Motor neuron (in vitro differentiated cells): ENCODE measurements at regions not wholly inside any gene's neighbourhood (a gene's known extent, or its start where the extent isn't known, plus 50 kb on each side); places are given as distances from the start of the nearest gene placed in this dataset.

ENCODE experiments used
- ATAC-seq, 8 experiments: fragments of 200-7000 bp; cut with Tn5 transposase; replicated peaks in 6 of 8; 2 replicates each; pipeline ENCODE4 v1.8.0; 2021; ENCODE audit warnings: mild to moderate bottlenecking in 8 of 8, moderate library complexity in 8 of 8
- H3K27ac ChIP-seq, 2 donors: fragments of 250-450 bp; sonication (Bioruptor Pico); 2 replicates each; pipeline ENCODE4 v1.9.0; 2021; ENCODE audit warnings: antibody characterized with exemption in 2 of 2, mild to moderate bottlenecking in 2 of 2, moderate library complexity in 1 of 2
- H3K4me1 ChIP-seq, 2 donors: fragments of 250-450 bp; sonication (Bioruptor Pico); replicated peaks in 1 of 2; 2 replicates each; pipeline ENCODE4 v1.6.1; 2021; ENCODE audit warnings: antibody characterized with exemption in 2 of 2, mild to moderate bottlenecking in 2 of 2, moderate library complexity in 1 of 2
- H3K4me3 ChIP-seq, 5 donors: fragments of 250-450 bp; sonication (Bioruptor Pico); 2 replicates each; pipeline ENCODE4 v1.9.0; 2021; ENCODE audit warnings: antibody characterized with exemption in 5 of 5, mild to moderate bottlenecking in 5 of 5, moderate library complexity in 4 of 5
- WGBS, 10 experiments: fragments of 450-650 bp; shearing (Covaris generic); methylation state at CpG; one replicate each; pipeline ENCODE4 v1.0.0; 2022; 5-methylcytosine and 5-hydroxymethylcytosine counted together
- in situ Hi-C, 9 experiments: fragments of 400-800 bp; cut with MboI; loops; one replicate each; pipeline ENCODE4 v1.15.0; 2021; ENCODE audit warnings: low sequenced_read_pairs in 9 of 9, low pct_unique_long_range_greater_than_20kb in 2 of 9; ENCODE audit not compliant: unreplicated experiment in 9 of 9

DNA sequence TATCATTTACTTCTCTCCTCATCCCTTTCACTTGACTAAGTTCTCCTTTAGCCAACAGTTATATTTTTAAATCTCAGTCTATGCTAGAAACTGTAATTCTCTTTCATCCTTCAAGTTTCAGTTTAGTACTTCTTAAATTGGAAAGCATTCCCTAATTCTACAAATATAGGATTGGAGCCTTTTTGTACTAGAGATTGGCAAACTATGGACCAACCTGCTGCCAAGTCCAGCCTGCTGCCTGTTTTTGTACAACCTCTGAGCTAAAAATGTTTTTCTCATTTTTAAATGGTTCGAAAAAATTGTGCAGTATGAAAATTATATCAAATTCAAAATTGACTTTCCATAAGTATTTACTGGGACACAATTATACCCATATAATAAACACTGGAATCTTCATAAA lies 1381.5 kb upstream of the SPRY2 start:
- 0 to 100% (median 80%) methylated on average over 1 of the region's 1 CpG; no CpG with 5 or more reads in 2 of the 10 experiments for WGBS, 10 experiments
- H3K27ac ChIP-seq: no peak overlapping the region
- ATAC-seq: no peak
- in situ Hi-C loops: no loop called here
- H3K4me1 ChIP-seq: peaks cover 9 to 14% of the 10 kb centered on the region in 2 donors
- no peak overlapping the region for H3K4me3 ChIP-seq

DNA sequence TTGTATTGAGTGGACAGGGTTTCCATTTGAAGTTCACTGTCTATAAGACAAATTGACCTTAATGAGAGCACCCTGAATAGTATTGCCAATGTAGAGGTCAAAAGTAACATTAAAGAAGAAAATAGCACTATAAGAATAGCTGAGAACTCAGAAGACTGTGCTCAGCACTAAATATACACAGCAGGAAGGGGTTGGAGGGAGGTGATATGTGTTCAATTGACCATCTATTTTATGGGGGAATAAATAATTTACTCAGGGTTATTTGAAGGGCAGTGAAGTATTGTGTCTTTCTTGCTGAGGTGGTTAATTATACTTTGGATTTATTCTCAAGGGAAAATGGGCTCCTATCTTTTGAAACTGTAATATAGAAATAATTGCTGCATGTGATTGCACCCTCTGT lies 1380.5 kb upstream of the SPRY2 start:
- peak in 3 of 8 experiments; percentile 42 to 85 (median 58) for ATAC-seq
- Histone ChIP-seq H3K4me1 (peaks cover 9 to 18% of the 10 kb centered on the region in 2 donors), H3K27ac (no peak overlapping the region), H3K4me3 (no peak overlapping the region)
- in situ Hi-C loops: no loop called here

DNA sequence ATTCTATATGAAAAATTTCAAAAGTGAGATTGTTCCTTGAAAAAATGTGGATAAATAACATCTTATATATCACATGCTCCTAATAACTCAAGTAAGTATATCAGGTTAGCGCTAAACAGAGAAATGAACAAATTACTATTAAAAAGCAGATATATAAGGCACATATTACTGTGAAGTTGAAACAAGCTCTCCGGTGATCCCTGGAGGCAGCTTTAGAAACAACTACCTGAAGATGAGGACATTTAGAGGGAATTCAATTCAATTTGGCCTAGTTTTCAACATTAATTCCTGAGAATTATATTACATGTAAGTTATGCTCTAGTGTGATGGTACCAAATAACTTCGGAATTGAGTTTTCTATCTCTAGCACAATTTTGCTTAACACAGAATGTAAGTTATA lies 1373.6 kb upstream of the SPRY2 start:
- no peak for ATAC-seq
- Histone ChIP-seq H3K4me1 (peaks cover 0 to 11% of the 10 kb centered on the region in 2 donors), H3K27ac (no peak overlapping the region), H3K4me3 (no peak overlapping the region)
- WGBS, 10 experiments: 13 to 100% (median 89%) methylated on average over 1 to 3 of the region's 3 CpGs
- in situ Hi-C loops: no loop called here

DNA sequence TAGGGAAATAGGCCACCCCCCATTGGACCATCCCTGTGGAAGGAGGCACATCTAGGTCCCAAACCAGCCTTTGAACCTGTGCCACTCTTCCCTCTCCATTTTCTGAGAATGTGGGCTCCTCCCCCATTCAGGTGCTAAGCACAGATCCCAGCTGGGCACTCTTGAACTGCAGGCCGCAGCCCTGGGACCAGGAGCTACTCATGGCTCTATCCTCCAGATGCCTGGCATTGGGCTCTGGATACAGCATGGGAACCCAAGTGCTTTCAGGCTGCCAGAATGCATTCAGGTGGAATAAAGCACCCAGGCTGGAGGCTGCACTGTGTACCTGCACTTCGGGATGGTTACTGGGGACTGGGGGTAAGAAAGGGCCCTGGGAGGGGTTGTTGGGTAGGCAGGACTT lies 1372.3 kb upstream of the SPRY2 start:
- in situ Hi-C loops: no loop called here
- 0 to 100% (median 46%) methylated on average over 1 of the region's 2 CpGs; no CpG with 5 or more reads in 6 of the 10 experiments for WGBS, 10 experiments
- ATAC-seq: no peak
- Histone ChIP-seq H3K27ac (no peak overlapping the region), H3K4me3 (no peak overlapping the region), H3K4me1 (peaks cover 0 to 11% of the 10 kb centered on the region in 2 donors)

DNA sequence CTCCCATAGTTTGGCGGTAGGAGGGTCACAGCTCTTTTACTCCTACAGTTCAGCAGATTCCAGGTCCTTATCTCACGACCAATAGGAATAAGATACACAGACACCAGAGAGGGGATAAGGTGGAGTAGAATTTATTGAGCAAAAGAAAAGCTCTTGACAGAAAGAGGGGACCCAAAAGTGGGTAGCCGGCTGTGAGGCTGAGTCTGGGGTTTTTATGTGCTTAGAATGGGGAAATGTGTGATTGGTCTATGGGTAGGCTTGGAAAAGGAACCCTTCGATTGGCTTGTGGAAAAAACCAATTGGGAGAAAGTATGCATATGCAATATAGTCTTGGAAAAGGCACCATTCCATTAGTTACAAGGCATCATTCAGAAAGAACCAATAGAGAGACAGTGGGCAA lies 1356.9 kb upstream of the SPRY2 start:
- no peak for ATAC-seq
- 0 to 100% (median 48%) methylated on average over 1 to 4 of the region's 4 CpGs; no CpG with 5 or more reads in 2 of the 10 experiments for WGBS, 10 experiments
- Histone ChIP-seq H3K4me3 (no peak overlapping the region), H3K27ac (no peak overlapping the region), H3K4me1 (no peaks in the 10 kb centered on the region)
- in situ Hi-C loops: no loop called here

DNA sequence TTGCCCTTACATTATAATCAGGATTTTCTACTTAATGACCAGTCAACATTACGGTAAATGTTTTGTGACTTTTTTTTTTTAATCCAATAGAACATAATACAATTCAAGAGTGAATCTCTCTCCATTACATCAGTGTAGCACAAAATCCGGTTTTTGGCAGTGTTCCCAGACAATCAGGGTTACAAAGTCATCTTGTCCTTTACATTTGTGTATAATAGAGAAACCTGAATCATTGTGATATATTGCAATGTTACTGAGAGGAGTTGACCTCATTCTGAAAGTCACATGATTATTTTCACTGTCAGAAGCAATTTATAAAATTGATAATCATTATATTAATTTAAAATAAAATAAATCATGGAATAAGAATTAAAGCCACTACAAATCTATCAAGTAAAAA lies 1346.0 kb upstream of the SPRY2 start:
- in situ Hi-C loops: no loop called here
- Histone ChIP-seq H3K4me3 (no peak overlapping the region), H3K4me1 (peaks cover 6 to 8% of the 10 kb centered on the region in 2 donors), H3K27ac (no peak overlapping the region)
- 0 to 83% (median 56%) methylated on average over 1 to 2 of the region's 2 CpGs; no CpG with 5 or more reads in 1 of the 10 experiments for WGBS, 10 experiments
- peak in 5 of 8 experiments; percentile 94 to 100 (median 99) for ATAC-seq

DNA sequence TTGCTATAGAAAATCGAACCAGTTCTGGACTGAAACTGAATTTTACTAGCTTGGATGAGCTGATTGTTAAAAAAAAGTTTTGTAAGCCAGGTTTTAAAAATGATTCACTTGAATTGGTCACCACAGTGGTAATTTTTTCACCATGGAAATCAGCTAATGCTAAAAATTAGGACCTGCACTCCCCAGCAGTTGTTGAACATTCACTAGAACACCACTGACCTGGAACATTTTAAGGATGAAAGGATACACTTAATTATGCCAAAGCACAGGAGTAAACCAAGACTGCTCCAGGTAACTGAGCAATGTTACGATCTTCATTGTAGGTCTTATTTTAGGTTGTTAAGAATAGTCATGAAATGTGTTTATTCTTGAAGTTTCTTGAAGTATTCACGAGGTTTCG lies 1342.6 kb upstream of the SPRY2 start:
- in situ Hi-C loops: no loop called here
- ATAC-seq: no peak
- WGBS, 10 experiments: 6 to 85% (median 72%) methylated on average over 2 to 4 of the region's 4 CpGs

DNA sequence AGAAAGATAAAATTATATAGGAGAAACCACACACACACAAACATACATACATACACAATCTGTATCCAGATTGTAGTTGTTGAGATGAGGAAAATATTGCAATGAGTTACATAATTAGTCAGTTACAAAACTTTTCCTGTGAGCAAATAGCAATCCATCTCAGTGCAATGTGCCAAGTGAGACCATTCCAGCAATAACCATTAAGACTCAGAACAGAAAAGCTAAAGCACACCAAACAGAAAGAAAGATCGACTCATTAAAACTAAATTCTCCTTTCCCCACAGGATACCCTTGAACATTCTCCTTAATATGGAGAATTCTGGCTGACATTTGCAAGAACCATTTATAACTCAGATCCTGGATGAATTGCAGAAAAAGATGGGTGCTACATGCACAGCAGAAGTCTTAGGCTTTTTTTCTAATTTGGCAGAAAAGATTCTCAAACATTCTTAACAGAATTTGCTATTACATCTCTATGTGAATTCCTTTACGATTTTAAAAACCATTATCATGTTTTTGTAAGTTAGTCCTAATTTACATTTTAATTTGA lies 1341.2 kb upstream of the SPRY2 start:
- ATAC-seq: no peak
- H3K4me1 ChIP-seq: peaks cover 6 to 8% of the 10 kb centered on the region in 2 donors
- no peak overlapping the region for H3K4me3 ChIP-seq
- WGBS, 10 experiments: 5 to 88% (median 70%) methylated on average over 1 to 2 of the region's 2 CpGs; no CpG with 5 or more reads in 2 of the 10 experiments
- H3K27ac ChIP-seq: no peak overlapping the region
- in situ Hi-C loops: no loop called here

More for the DNA sequence above, 1342.6 kb upstream of the SPRY2 start:
- no peak overlapping the region for H3K27ac ChIP-seq
- H3K4me1 ChIP-seq: peaks cover 6 to 8% of the 10 kb centered on the region in 2 donors
- no peak overlapping the region for H3K4me3 ChIP-seq

DNA sequence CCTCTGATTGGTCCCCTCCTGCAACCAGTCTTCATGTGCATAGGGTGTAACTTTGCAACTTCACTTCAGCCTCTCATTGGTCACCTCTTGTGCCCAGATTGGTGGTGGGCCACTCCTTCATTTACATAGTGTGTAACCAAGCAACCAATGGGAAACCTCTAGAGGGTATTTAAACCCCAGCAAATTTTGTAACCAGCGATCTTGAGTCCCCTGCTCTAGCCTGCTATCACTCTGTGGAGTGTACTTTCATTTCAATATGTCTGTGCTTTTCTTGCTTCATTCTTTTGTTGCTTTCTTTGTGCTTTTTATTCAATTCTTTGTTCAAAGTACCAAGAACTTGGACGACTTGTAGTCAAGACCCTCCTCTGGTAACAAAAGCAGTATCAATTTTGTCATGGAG lies 1336.9 kb upstream of the SPRY2 start:
- no peak overlapping the region for H3K27ac ChIP-seq
- 0 to 100% (median 51%) methylated on average over 1 to 2 of the region's 2 CpGs; no CpG with 5 or more reads in 2 of the 10 experiments for WGBS, 10 experiments
- H3K4me3 ChIP-seq: no peak overlapping the region
- in situ Hi-C loops: no loop called here
- no peak for ATAC-seq
- no peaks in the 10 kb centered on the region for H3K4me1 ChIP-seq

DNA sequence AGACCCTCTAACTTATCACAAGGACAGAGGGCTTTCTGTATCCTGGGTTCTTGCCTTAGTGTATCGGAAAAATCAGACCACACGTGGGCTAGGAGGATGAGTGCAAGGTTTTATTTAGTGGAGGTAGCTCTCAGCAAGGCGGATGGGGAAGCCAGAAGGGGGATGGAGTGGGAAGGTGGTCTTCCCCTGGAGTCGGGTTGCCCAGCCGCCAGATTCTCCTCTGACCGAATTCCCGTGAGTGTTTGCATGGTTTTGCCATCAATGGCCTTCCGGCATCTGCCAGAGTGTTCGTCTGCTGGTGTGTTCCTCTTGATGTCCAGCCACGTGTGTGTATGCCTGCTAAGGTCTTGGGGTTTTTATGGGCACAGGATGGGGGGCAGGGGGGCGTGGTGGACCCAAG lies 1335.1 kb upstream of the SPRY2 start:
- no peak for ATAC-seq
- Histone ChIP-seq H3K4me1 (no peaks in the 10 kb centered on the region), H3K4me3 (no peak overlapping the region), H3K27ac (no peak overlapping the region)
- WGBS, 10 experiments: 0 to 97% (median 75%) methylated on average over 1 to 7 of the region's 11 CpGs; no CpG with 5 or more reads in 4 of the 10 experiments
- in situ Hi-C loops: no loop called here

DNA sequence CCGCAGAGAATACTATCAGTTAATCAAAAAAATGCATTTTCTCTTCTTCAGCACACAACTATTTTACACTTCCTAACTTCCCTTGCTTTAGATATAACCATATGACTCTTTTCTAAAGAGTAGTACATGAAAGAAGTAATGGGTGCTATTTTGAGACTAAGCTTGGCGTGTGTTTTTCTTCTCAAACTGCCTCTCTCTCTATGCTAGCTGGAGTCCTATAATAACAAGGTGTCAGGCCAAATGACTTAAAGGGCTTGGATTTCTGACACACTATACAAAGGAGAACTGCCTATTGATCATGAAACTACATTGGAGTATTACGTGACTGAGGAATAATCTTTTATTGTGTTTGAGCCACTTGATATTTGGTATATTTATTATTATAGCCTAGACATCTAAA lies 1330.1 kb upstream of the SPRY2 start:
- no peak for ATAC-seq
- 0 to 100% (median 87%) methylated on average over 1 to 3 of the region's 3 CpGs for WGBS, 10 experiments
- Histone ChIP-seq H3K4me1 (no peaks in the 10 kb centered on the region), H3K27ac (no peak overlapping the region), H3K4me3 (no peak overlapping the region)
- in situ Hi-C loops: no loop called here

DNA sequence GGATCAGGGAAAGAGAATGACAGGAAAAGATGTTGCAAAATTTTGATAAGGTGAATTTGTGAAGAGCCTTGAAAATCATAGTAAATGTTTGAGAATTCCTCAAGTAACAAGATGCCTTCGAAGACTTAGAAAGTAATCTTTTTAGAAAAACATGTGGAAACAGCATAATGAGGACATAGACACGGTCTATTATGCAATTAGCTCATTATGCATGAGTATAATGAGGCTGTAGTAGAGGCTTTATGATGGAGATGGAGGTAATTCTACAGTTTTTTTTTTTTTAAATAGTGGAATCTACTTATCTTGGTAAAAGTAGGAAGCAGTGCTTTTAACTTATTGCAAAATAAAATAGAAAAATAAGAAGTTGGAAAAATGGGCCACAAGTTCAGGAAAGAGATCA lies 1329.1 kb upstream of the SPRY2 start:
- Histone ChIP-seq H3K4me1 (no peaks in the 10 kb centered on the region), H3K4me3 (no peak overlapping the region), H3K27ac (no peak overlapping the region)
- in situ Hi-C loops: no loop called here
- 0 to 93% (median 9%) methylated on average over 1 to 2 of the region's 2 CpGs; no CpG with 5 or more reads in 1 of the 10 experiments for WGBS, 10 experiments
- ATAC-seq: no peak

DNA sequence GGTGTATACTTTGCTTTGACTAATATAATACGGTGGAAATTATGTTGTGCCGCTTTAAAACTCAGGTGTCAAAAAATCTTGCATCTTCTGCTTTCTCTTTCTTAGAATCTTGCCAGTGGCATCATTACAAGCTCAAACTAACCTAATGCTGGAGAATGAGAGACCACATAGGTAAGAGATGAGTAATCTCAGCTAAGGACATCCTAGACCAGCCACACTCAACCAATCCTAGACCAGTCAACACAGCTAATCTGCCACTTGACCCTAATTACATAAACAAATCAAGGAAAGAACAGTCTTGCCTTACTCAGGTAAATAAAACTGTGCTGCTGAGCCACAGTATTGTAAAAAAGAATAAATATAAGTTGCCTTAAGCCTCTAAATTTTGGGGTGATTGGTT lies 1323.9 kb upstream of the SPRY2 start:
- 5 to 100% (median 86%) methylated on average over 2 of the region's 2 CpGs; no CpG with 5 or more reads in 4 of the 10 experiments for WGBS, 10 experiments
- Histone ChIP-seq H3K27ac (no peak overlapping the region), H3K4me1 (peaks cover 0 to 1% of the 10 kb centered on the region in 2 donors), H3K4me3 (no peak overlapping the region)
- in situ Hi-C loops: no loop called here
- ATAC-seq: no peak

DNA sequence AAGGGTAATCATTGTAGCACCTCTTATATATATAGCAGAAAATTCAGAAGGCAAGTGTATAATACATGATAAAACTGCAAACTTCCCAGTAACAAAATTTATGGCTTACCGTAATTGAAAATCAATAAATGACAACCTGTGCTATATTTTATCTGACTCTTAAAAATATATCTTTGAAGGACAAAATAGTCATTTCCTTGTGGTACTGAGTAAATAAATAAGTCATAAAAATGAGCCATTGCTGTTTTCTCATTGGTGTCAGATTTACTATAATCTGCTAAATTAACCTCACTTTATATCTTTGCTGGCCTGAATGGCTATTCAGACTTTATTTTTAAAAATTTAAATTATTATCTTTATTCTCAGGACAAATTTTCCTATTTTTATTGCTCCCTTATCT lies 1319.1 kb upstream of the SPRY2 start:
- no peak overlapping the region for H3K4me3 ChIP-seq
- H3K4me1 ChIP-seq: peaks cover 0 to 5% of the 10 kb centered on the region in 2 donors
- H3K27ac ChIP-seq: no peak overlapping the region
- WGBS, 10 experiments: 0 to 100% (median 71%) methylated on average over 1 of the region's 1 CpG
- in situ Hi-C loops: no loop called here
- ATAC-seq: peak in 2 of 8 experiments; percentile 36 to 37
